Panc1 (cell line): ENCODE measurements at regions not wholly inside any gene's neighbourhood (a gene's known extent, or its start where the extent isn't known, plus 50 kb on each side); places are given as distances from the start of the nearest gene placed in this dataset.

Source experiments
- ATAC-seq: fragments of 200-7000 bp; cut with Tn5 transposase; 2 replicates; pipeline ENCODE4 v1.9.1; 2020; ENCODE audit warnings: mild to moderate bottlenecking, moderate library complexity
- BruUV-seq: library from RNA; stranded (reverse); fragments of 400-500 nt; replicated peaks from 2 replicates; lab custom pipeline; 2021; lab: Mats Ljungman, UMichigan
- CTCF ChIA-PET: fragments of 300-600 bp; sonication (Branson Sonifier 250); formaldehyde crosslinking; loops from one replicate; lab custom pipeline; 2022; ENCODE audit warnings: antibody characterized with exemption; lab: Charles Lee
- POLR2A ChIA-PET: fragments of 300-600 bp; sonication (Branson Sonifier 250); formaldehyde crosslinking; loops from one replicate; lab custom pipeline; 2022; ENCODE audit warnings: antibody characterized with exemption; lab: Charles Lee
- DNase-seq: peaks from one replicate; pipeline ENCODE4 v3.0.0-alpha.2; 2010; ENCODE audit warnings: low read depth, low spot score
- H3K27ac ChIP-seq: 2 replicates; pipeline ENCODE4 v1.5.1; 2011; ENCODE audit warnings: mild to moderate bottlenecking, low read length, inconsistent platforms
- H3K27me3 ChIP-seq: fragments of 200-500 bp; sonication (Bioruptor generic); 2 replicates; pipeline ENCODE4 v1.6.0; 2014; ENCODE audit warnings: low read length, inconsistent platforms; ENCODE audit not compliant: control insufficient read depth, insufficient read depth
- H3K36me3 ChIP-seq: fragments of 200-500 bp; sonication (Bioruptor generic); 2 replicates; pipeline ENCODE4 v1.5.1; 2014; ENCODE audit warnings: inconsistent platforms, mild to moderate bottlenecking, low read length, moderate library complexity; ENCODE audit not compliant: control insufficient read depth, insufficient read depth
- H3K4me1 ChIP-seq: 2 replicates; pipeline ENCODE4 v1.5.1; 2011; ENCODE audit warnings: inconsistent platforms, mild to moderate bottlenecking, low read length, moderate library complexity; ENCODE audit not compliant: control insufficient read depth, insufficient read depth
- H3K4me3 ChIP-seq, 2 experiments: 2 replicates each; pipeline ENCODE4 v1.5.1; 2011 to 2012; ENCODE audit warnings: low read depth in 2 of 2, low read length in 2 of 2, mild to moderate bottlenecking in 2 of 2, inconsistent platforms in 1 of 2, moderate library complexity in 1 of 2
- H3K9me3 ChIP-seq: fragments of 200-500 bp; sonication (Bioruptor generic); 2 replicates; pipeline ENCODE4 v1.5.1; 2014; ENCODE audit warnings: low read depth, mild to moderate bottlenecking, inconsistent platforms, low read length, moderate library complexity; ENCODE audit not compliant: control insufficient read depth, insufficient read depth
- POLR2AphosphoS5 ChIP-seq: IDR thresholded peaks from 2 replicates; pipeline ENCODE4 v1.6.1; 2012; ENCODE audit warnings: mild to moderate bottlenecking, low read depth, low read length, moderate library complexity
- SIN3A ChIP-seq: IDR thresholded peaks from 2 replicates; pipeline ENCODE4 v1.6.1; 2012; ENCODE audit warnings: low read depth, mild to moderate bottlenecking, low read length, moderate library complexity, borderline replicate concordance; ENCODE audit not compliant: insufficient read depth
- TCF7L2 ChIP-seq: IDR thresholded peaks from 2 replicates; pipeline ENCODE4 v1.6.1; 2011; ENCODE audit warnings: mild to moderate bottlenecking, low read depth, low read length, inconsistent platforms
- in situ Hi-C: cut with HindIII; loops from 2 replicates; pipeline ENCODE4 v1.10.0; 2016; ENCODE audit warnings: low sequenced_read_pairs, low pct_unique_long_range_greater_than_20kb
- intact Hi-C: fragments of 100-400 bp; cut with micrococcal nuclease; formaldehyde crosslinking; loops from one replicate; pipeline ENCODE4 v1.10.0; 2022; ENCODE audit not compliant: unreplicated experiment
- TF ChIP-seq, protein P1 (sequence below), 2 experiments: IDR thresholded peaks; 2 replicates each; pipeline ENCODE4 v1.6.1; 2011 to 2012; ENCODE audit warnings: low read depth in 2 of 2, control low read depth in 1 of 2, low read length in 1 of 2, mild to moderate bottlenecking in 1 of 2, moderate library complexity in 1 of 2; ENCODE audit not compliant: insufficient read depth in 1 of 2
- TF ChIP-seq, protein P2 (sequence below): fragments of 450-650 bp; IDR thresholded peaks from 2 replicates; pipeline ENCODE4 v1.5.1; 2017; ENCODE audit warnings: mild to moderate bottlenecking

DNA sequence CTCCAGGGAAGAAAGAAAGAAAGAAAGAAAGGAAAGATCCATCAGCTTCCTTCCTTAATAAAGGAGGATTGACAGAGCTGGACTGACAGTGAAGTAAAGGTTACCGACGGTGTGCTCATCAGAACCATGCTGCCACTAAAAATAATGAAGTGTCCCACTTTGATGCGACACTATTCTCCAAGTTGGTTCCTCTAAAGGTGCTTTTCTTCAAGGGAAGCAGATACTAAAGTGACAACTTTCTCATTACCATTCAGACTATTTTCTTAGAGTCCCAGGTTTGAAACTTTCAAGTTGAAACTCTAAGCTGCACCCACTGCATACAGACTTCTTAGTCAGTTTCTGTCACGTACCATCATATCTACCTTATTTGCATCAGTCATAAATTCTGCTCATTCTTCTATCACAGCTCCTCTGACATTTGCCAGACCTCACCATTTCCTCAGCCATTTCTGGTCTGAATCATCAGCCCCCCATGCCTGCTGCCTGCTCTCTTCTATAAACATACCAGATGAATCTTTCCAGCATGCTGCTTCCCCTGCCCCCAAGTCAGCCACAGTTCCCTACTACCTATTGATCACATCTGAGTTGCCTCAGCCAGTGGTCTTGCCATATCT is 177.6 kb downstream of the DEPDC1B start:
- BruUV-seq, result no TSS peak
- in situ Hi-C loops (no loop called here), intact Hi-C loops (no loop called here)
- H3K36me3 ChIP-seq, result no peaks in the 10 kb centered on the region
- H3K4me1 ChIP-seq, result no peaks in the 10 kb centered on the region
- ChIA-PET POLR2A (no interaction called here), CTCF (no interaction called here)
- no peak for DNase-seq
- no peak for TF ChIP-seq TCF7L2
- no peak for TF ChIP-seq SIN3A
- TF ChIP-seq, protein P1, sequence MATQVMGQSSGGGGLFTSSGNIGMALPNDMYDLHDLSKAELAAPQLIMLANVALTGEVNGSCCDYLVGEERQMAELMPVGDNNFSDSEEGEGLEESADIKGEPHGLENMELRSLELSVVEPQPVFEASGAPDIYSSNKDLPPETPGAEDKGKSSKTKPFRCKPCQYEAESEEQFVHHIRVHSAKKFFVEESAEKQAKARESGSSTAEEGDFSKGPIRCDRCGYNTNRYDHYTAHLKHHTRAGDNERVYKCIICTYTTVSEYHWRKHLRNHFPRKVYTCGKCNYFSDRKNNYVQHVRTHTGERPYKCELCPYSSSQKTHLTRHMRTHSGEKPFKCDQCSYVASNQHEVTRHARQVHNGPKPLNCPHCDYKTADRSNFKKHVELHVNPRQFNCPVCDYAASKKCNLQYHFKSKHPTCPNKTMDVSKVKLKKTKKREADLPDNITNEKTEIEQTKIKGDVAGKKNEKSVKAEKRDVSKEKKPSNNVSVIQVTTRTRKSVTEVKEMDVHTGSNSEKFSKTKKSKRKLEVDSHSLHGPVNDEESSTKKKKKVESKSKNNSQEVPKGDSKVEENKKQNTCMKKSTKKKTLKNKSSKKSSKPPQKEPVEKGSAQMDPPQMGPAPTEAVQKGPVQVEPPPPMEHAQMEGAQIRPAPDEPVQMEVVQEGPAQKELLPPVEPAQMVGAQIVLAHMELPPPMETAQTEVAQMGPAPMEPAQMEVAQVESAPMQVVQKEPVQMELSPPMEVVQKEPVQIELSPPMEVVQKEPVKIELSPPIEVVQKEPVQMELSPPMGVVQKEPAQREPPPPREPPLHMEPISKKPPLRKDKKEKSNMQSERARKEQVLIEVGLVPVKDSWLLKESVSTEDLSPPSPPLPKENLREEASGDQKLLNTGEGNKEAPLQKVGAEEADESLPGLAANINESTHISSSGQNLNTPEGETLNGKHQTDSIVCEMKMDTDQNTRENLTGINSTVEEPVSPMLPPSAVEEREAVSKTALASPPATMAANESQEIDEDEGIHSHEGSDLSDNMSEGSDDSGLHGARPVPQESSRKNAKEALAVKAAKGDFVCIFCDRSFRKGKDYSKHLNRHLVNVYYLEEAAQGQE (IDR thresholded peaks at IDR 0.05; ENCODE audit: insufficient read depth in 1 of 2, low read depth in 2 of 2, low read length in 1 of 2), result no peak
- TF ChIP-seq POLR2AphosphoS5, result no peak
- TF ChIP-seq, protein P2, sequence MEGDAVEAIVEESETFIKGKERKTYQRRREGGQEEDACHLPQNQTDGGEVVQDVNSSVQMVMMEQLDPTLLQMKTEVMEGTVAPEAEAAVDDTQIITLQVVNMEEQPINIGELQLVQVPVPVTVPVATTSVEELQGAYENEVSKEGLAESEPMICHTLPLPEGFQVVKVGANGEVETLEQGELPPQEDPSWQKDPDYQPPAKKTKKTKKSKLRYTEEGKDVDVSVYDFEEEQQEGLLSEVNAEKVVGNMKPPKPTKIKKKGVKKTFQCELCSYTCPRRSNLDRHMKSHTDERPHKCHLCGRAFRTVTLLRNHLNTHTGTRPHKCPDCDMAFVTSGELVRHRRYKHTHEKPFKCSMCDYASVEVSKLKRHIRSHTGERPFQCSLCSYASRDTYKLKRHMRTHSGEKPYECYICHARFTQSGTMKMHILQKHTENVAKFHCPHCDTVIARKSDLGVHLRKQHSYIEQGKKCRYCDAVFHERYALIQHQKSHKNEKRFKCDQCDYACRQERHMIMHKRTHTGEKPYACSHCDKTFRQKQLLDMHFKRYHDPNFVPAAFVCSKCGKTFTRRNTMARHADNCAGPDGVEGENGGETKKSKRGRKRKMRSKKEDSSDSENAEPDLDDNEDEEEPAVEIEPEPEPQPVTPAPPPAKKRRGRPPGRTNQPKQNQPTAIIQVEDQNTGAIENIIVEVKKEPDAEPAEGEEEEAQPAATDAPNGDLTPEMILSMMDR, result no peak
- ATAC-seq, result no peak
- peaks cover 2% of the 10 kb centered on the region; the same call in 1 of the 2 replicates for H3K27me3 ChIP-seq
- no peak overlapping the region for H3K4me3 ChIP-seq
- no peak overlapping the region for H3K27ac ChIP-seq
- H3K9me3 ChIP-seq, result no peaks in the 10 kb centered on the region

DNA sequence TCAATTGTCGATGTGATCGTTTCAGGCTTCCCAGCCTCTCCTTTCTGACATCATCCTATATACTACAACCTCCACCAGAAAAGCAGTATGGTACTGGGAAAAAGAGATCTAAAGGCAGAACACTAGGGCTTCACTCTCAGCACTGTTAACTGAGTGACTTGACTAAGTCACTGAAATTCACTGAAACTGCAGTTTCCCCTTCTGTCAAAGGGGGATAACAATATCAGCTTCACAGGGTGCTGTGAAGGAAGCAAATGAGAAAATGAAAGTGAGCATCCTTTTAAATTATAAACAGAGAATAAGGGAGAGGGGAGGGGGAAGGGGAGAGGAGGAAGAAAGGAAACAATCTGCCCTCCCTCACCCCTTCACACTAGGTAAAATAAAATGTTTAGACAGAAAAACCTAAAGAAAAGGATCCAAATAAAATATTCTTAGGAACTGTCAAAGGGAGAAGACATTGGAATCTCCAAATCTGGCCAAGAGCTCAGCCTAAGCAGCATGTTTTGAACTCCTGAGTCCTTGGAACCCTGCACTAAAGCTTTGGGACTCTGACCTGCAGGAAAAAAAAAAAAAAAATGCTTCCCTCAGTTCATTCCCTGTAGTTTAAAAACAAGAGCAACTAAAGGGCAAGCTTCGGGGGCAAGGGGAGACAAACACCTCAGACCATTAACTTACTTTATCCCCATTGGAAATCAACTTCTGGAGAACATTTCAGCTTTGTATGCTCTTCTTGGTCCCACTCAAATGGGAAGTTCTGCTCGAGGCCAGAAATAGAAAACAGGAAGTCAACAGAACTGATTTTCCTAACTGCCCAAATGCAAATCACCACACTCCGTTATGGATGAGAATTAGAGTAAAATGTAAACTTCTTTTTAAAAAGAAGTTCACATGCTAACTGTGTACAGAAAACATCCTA is 178.3 kb downstream of the DEPDC1B start:
- CTCF ChIA-PET, result no interaction called here
- in situ Hi-C loops, result no loop called here
- intact Hi-C loops, result no loop called here

More for the DNA sequence above, 178.3 kb downstream of the DEPDC1B start:
- Histone ChIP-seq H3K4me1 (no peaks in the 10 kb centered on the region), H3K27me3 (peaks cover 2% of the 10 kb centered on the region; the same call in 1 of the 2 replicates), H3K9me3 (no peaks in the 10 kb centered on the region), H3K36me3 (no peaks in the 10 kb centered on the region), H3K4me3 (no peak overlapping the region), H3K27ac (no peak overlapping the region)
- DNase-seq (no peak), ATAC-seq (no peak)
- POLR2A ChIA-PET, result no interaction called here
- TF ChIP-seq, protein P1 (IDR thresholded peaks at IDR 0.05; ENCODE audit: insufficient read depth in 1 of 2, low read depth in 2 of 2, low read length in 1 of 2), result no peak
- TF ChIP-seq TCF7L2 (no peak), POLR2AphosphoS5 (no peak), SIN3A (no peak)
- TF ChIP-seq, protein P2, result no peak
- BruUV-seq, result no TSS peak
